Psoas muscle (tissue), 7 donors: ENCODE measurements at regions not wholly inside any gene's neighbourhood (a gene's known extent, or its start where the extent isn't known, plus 50 kb on each side); places are given as distances from the start of the nearest gene placed in this dataset.

Experiments
- ATAC-seq, 4 donors: fragments of 200-7000 bp; cut with Tn5 transposase; one replicate each; pipeline ENCODE4 v1.9.1; 2020; ENCODE audit warnings: moderate library complexity in 3 of 4, mild to moderate bottlenecking in 2 of 4
- DNase-seq, 2 donors: peaks; one replicate each; pipeline ENCODE4 v3.0.0-alpha.2; 2020
- H3K27ac ChIP-seq: fragments of 200-600 bp; one replicate; pipeline ENCODE4 v1.8.0; 2022
- H3K27me3 ChIP-seq, 3 donors: fragments of 200-600 bp in 1 of 3; one replicate each; pipeline versions ENCODE4 v1.6.1 to v1.8.0; 2013 to 2022; ENCODE audit warnings: low read length in 2 of 3, mild to moderate bottlenecking in 2 of 3, moderate library complexity in 1 of 3; ENCODE audit not compliant: insufficient read depth in 3 of 3
- H3K36me3 ChIP-seq, 2 donors: fragments of 200-600 bp in 1 of 2; one replicate each; pipeline versions ENCODE4 v1.6.1 to v1.8.0; 2013 to 2022; ENCODE audit warnings: low read depth in 1 of 2, mild to moderate bottlenecking in 1 of 2, moderate library complexity in 1 of 2; ENCODE audit not compliant: insufficient read depth in 1 of 2
- H3K4me1 ChIP-seq: fragments of 200-600 bp; one replicate; pipeline ENCODE4 v1.8.0; 2022
- H3K4me3 ChIP-seq: fragments of 200-600 bp; one replicate; pipeline ENCODE4 v1.8.0; 2022; ENCODE audit warnings: mild to moderate bottlenecking
- H3K9me3 ChIP-seq: fragments of 200-600 bp; one replicate; pipeline ENCODE4 v1.8.0; 2022
- CTCF ChIP-seq: fragments of 200-600 bp; IDR thresholded peaks from one replicate; pipeline ENCODE4 v1.8.0; 2022; ENCODE audit warnings: antibody characterized with exemption
- WGBS, 3 donors: extraction: QIAGEN DNeasy Blood & Tissue Kit; methylation state at CpG; one replicate each; pipeline versions ENCODE4 v1.1.6 to v1.1.7; 2013; 5-methylcytosine and 5-hydroxymethylcytosine counted together
- intact Hi-C, 2 donors: fragments of 100-400 bp; cut with DNase I; formaldehyde crosslinking; loops; one replicate each; pipeline versions ENCODE4 v1.11.0 to v1.14.2; 2022
- donor health status: healthy with polysubstance abuse.
- donor health status: DM: no; HTN: no; CAD: no; lungs with moderate emphysema.
- donor health status: Bipolar disorder and iron deficiency.
- donor health status: healthy.
- donor health status: DM: yes; HTN: yes; CAD: no.
- donor health status: DM: no; HTN: no; CAD: no.
- donor health status: DM: yes; HTN: yes; CAD: no.

- TF ChIP-seq CTCF = no peak
- no peak overlapping the region for H3K27ac ChIP-seq
- H3K4me1 ChIP-seq = peaks cover 5% of the 10 kb centered on the region
- no peak for ATAC-seq
- no peaks in the 10 kb centered on the region for H3K27me3 ChIP-seq
- 60 to 77% (median 71%) methylated on average over 6 of the region's 6 CpGs for WGBS, 3 donors
- H3K9me3 ChIP-seq = no peaks in the 10 kb centered on the region
- no peaks in the 10 kb centered on the region for H3K36me3 ChIP-seq
- no peak overlapping the region for H3K4me3 ChIP-seq
- intact Hi-C loops = no loop called here
- no peak for DNase-seq
Measured at GRCh38 chr3:193828477-193828876, 235.5 kb downstream of the OPA1 start.

- H3K36me3 ChIP-seq = no peaks in the 10 kb centered on the region
- H3K4me1 ChIP-seq = peaks cover 5% of the 10 kb centered on the region
- TF ChIP-seq CTCF = no peak
- no peaks in the 10 kb centered on the region for H3K27me3 ChIP-seq
- no peak overlapping the region for H3K27ac ChIP-seq
- 58 to 73% (median 64%) methylated on average over 5 of the region's 5 CpGs for WGBS, 3 donors
- no peaks in the 10 kb centered on the region for H3K9me3 ChIP-seq
- H3K4me3 ChIP-seq = no peak overlapping the region
- DNase-seq (no peak), ATAC-seq (peak in 3 of 4 donors; percentile 28 to 64 (median 59))
- intact Hi-C loops = no loop called here
Measured at GRCh38 chr3:193829781-193830180, 236.8 kb downstream of the OPA1 start.

DNA sequence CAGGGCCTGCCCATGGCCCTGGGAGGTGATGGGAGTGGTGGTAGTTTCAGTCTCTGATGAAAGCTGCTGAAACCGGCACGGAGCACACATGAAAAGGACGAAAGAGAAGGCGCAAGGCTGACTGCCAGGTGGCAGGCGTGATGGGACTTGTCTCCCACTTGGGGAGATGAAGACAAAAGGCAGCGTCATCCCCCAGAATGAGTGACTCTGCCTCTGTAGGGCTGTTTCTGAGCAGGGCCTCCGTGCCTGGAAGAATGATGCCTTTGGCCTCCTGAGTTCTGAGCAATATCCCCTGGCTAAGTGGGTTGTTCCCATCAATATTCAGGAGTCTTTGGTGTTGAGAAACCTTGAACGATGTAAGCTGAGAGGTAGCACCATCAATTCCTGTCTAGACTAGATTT, 237.8 kb downstream of the OPA1 start:
- TF ChIP-seq CTCF = no peak
- Histone ChIP-seq H3K27ac (no peak overlapping the region), H3K27me3 (no peaks in the 10 kb centered on the region), H3K36me3 (no peaks in the 10 kb centered on the region), H3K4me3 (no peak overlapping the region), H3K4me1 (peaks cover 5% of the 10 kb centered on the region), H3K9me3 (no peaks in the 10 kb centered on the region)
- ATAC-seq (no peak), DNase-seq (no peak)
- WGBS, 3 donors = 72 to 90% (median 80%) methylated on average over 8 of the region's 8 CpGs
- intact Hi-C loops = no loop called here

DNA sequence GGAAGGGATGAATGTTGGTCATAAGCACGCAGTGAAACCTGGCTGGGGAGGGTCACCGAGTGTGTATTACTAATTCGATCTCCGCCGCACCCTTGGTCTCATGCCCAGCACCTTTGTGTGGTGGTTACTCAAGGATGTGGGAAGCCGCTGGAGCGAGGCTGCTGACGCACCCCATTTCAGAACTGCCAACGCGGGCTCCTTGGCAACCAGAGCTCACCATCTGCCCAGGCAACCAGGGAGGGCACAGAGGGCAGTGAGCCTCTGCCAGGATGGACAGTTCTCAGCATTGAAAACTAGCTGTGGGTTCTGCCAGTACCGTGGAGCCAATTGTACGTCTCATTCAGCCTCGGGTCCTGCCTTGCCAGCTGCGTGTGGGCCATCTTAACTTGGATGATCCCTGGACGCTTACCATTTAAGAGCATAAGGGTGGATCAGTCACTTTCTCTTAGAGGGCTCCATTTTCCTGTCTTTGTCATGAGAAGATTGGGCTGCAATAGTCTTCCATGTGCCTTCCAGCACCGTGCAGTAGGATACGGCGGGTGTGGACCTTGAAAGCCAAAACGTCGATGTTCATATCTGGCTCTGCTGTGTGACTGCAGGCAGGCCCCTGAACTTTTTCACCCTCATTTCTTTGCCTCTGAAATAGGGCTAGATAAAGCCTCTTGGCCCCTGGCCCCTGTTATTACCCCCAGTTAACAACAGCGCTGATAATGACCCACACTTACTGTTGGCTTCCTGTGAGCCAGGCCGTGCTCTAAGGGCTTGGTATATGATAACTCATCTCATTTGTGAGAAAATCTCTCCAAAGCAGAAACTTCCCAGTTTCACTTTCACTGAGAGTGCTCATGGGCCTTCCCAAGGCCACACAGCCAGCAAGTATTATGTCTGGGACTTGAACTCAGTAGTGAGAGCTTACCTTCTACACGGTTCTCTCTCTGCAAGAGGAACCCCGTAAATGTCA, 238.8 kb downstream of the OPA1 start:
- DNase-seq (peak; percentile 75 to 80), ATAC-seq (peak; percentile 82 to 95 (median 91))
- Histone ChIP-seq H3K9me3 (no peaks in the 10 kb centered on the region), H3K4me1 (peaks cover 5% of the 10 kb centered on the region), H3K4me3 (no peak overlapping the region), H3K27me3 (no peaks in the 10 kb centered on the region), H3K36me3 (no peaks in the 10 kb centered on the region), H3K27ac (no peak overlapping the region)
- WGBS, 3 donors = 37 to 58% (median 50%) methylated on average over 24 of the region's 24 CpGs
- no peak for TF ChIP-seq CTCF
- intact Hi-C loops = no loop called here
